ENCODE measurements at regions not wholly inside any gene's neighbourhood (a gene's known extent, or its start where the extent isn't known, plus 50 kb on each side); places are given as distances from the start of the nearest gene placed in this dataset.

- Histone ChIP-seq H3K4me3 (no peak overlapping the region), H3K27ac (no peak overlapping the region), H3K4me1 (replicated peaks in 1 of 2) (no peaks in the 10 kb centered on the region), H3K27me3 (no peaks in the 10 kb centered on the region), H3K9me3 (replicated peaks in 1 of 3) (no peaks in the 10 kb centered on the region), H3K36me3 (replicated peaks in 1 of 2) (no peaks in the 10 kb centered on the region)
- TF ChIP-seq CTCF (IDR thresholded peaks at IDR 0.05) (no peak), POLR2A (IDR thresholded peaks at IDR 0.05) (no peak)
- intact Hi-C loops (cut with DNase I) = no loop called here
- WGBS, 4 donors = 53 to 65% (median 55%) methylated on average over 1 of the region's 1 CpG
- no peak for DNase-seq
These were observed 253.1 kb upstream of the DYNLRB2 start for GRCh38 chr16:80287674-80288073.

GRCh38 chr16:80285104-80285503, 255.7 kb upstream of the DYNLRB2 start:
- Histone ChIP-seq H3K27me3 (no peaks in the 10 kb centered on the region), H3K4me1 (replicated peaks in 1 of 2) (no peaks in the 10 kb centered on the region), H3K4me3 (no peak overlapping the region), H3K36me3 (replicated peaks in 1 of 2) (no peaks in the 10 kb centered on the region), H3K9me3 (replicated peaks in 1 of 3) (no peaks in the 10 kb centered on the region), H3K27ac (no peak overlapping the region)
- WGBS, 4 donors = 72 to 84% (median 78%) methylated on average over 2 of the region's 2 CpGs
- intact Hi-C loops (cut with DNase I) = no loop called here
- DNase-seq = no peak
- TF ChIP-seq POLR2A (IDR thresholded peaks at IDR 0.05) = no peak
- no peak for TF ChIP-seq CTCF (IDR thresholded peaks at IDR 0.05)

- intact Hi-C loops (cut with DNase I) = no loop called here
- H3K27me3 ChIP-seq = no peaks in the 10 kb centered on the region
- no peak for TF ChIP-seq POLR2A (IDR thresholded peaks at IDR 0.05)
- no peak for TF ChIP-seq CTCF (IDR thresholded peaks at IDR 0.05)
- H3K36me3 ChIP-seq (replicated peaks in 1 of 2) = no peaks in the 10 kb centered on the region
- no peaks in the 10 kb centered on the region for H3K9me3 ChIP-seq (replicated peaks in 1 of 3)
- 78 to 84% (median 82%) methylated on average over 2 of the region's 2 CpGs for WGBS, 4 donors
- no peak overlapping the region for H3K4me3 ChIP-seq
- no peak for DNase-seq
- H3K27ac ChIP-seq = no peak overlapping the region
- no peaks in the 10 kb centered on the region for H3K4me1 ChIP-seq (replicated peaks in 1 of 2)
These were observed 257.1 kb upstream of the DYNLRB2 start for GRCh38 chr16:80283466-80284392.

GRCh38 chr16:80280557-80280956, 260.2 kb upstream of the DYNLRB2 start:
- Histone ChIP-seq H3K4me1 (replicated peaks in 1 of 2) (no peaks in the 10 kb centered on the region), H3K9me3 (replicated peaks in 1 of 3) (no peaks in the 10 kb centered on the region), H3K27ac (no peak overlapping the region), H3K4me3 (no peak overlapping the region), H3K36me3 (replicated peaks in 1 of 2) (no peaks in the 10 kb centered on the region), H3K27me3 (no peaks in the 10 kb centered on the region)
- intact Hi-C loops (cut with DNase I) = no loop called here
- TF ChIP-seq CTCF (IDR thresholded peaks at IDR 0.05) = no peak
- no peak for TF ChIP-seq POLR2A (IDR thresholded peaks at IDR 0.05)
- 76 to 83% (median 78%) methylated on average over 7 of the region's 7 CpGs for WGBS, 4 donors
- no peak for DNase-seq
